MM.1S (cell line): ENCODE measurements at regions not wholly inside any gene's neighbourhood (a gene's known extent, or its start where the extent isn't known, plus 50 kb on each side); places are given as distances from the start of the nearest gene placed in this dataset.

ENCODE experiments used
- CTCF ChIP-seq: fragments of 300-600 bp; sonication (generic); IDR thresholded peaks from 2 replicates; pipeline ENCODE4 v1.5.1; 2016; ENCODE audit warnings: antibody characterized with exemption, low read length, mixed read lengths
- EZH2 ChIP-seq: fragments of 300-600 bp; sonication (generic); optimal IDR thresholded peaks from 2 replicates; pipeline ENCODE3; 2017; ENCODE audit warnings: low read depth, mild to moderate bottlenecking, antibody characterized with exemption, low read length, mixed read lengths
- EZH2phosphoT487 ChIP-seq: fragments of 300-600 bp; sonication (generic); IDR thresholded peaks from 2 replicates; pipeline ENCODE4 v1.6.1; 2018; ENCODE audit warnings: antibody characterized with exemption, low read length

GRCh38 chr4:4675051-4675581 lies 133.3 kb upstream of the STX18 start:
- TF ChIP-seq CTCF = no peak
- no peak for TF ChIP-seq EZH2
- TF ChIP-seq EZH2phosphoT487 = no peak
